ENCODE measurements at regions not wholly inside any gene's neighbourhood (a gene's known extent, or its start where the extent isn't known, plus 50 kb on each side); places are given as distances from the start of the nearest gene placed in this dataset.

DNA sequence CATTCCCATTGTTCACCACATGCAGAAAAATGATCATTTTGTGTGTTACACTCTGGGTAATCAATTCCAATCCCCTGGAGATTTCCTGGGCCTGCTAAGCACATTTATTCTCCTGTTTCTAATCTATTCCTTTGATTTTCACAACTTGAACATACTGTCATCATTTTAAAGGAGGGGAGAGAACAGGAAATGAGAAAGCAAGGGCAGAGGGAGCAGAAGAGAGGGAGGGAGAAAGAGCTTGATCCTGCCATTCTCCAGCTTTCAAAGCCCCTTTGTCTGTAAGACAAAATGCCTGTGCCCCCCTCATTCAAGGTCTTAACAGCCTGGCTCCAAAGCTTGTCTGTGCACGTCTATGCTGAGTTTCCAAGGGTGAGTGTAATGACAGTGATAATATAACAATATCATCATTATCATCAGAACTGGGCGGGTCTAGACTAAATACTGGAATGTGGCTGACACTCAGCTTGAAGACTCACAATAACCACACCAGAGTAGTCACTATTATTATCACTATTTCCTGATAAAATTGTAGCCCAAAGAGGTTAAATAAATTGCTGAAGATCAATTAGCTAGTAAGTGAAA, 164.4 kb upstream of the KLHL29 start:
- Histone ChIP-seq H3K4me3 (ENCODE audit: insufficient read depth, low read depth, low read length) (no peak overlapping the region), H3K36me3 (replicated peaks; ENCODE audit: control insufficient read depth, insufficient read depth, low read length) (no peaks in the 10 kb centered on the region), H3K27me3 (ENCODE audit: control insufficient read depth, insufficient read depth, low read length) (no peaks in the 10 kb centered on the region)
- no peak for DNase-seq

DNA sequence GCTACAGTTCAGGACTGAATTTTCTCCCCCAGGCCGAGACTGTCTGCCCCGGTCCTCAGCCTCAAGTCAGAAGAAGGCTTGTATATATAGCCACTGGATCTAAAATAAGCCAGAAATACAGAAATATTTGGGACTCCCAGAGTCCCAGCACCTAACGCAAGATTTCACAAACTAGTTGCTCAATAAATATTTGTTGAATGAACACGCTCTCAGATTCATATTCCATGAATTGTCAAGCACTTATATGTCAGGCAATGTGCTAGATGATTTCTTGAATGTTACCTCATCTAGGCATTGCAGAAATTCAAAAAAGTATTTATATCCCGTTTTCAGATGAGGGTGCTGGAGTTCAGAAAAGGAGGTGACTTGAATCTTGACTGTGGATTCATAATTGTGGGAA, 163.7 kb upstream of the KLHL29 start:
- no peak overlapping the region for H3K4me3 ChIP-seq (ENCODE audit: insufficient read depth, low read depth, low read length)
- no peaks in the 10 kb centered on the region for H3K27me3 ChIP-seq (ENCODE audit: control insufficient read depth, insufficient read depth, low read length)
- DNase-seq: no peak
- H3K36me3 ChIP-seq (replicated peaks; ENCODE audit: control insufficient read depth, insufficient read depth, low read length): no peaks in the 10 kb centered on the region

DNA sequence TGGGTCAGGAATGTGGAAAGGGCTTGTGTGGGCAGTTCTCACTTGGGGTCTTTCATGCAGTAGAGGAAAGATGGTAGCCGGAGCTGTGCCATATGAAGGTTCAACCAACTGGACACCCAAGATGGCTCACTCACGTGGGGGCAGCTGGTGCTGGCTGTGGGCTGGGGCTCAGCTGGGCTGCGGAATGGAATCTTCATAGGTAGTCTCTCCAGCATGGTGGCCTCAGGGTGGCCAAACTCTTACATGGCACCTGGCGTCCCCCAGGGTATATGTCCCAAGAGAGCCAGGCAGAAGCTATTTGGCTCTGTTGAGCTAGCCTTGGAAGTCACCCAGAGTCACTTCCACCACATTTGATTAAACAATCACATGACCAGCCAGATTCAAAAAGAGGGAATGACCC, 163.1 kb upstream of the KLHL29 start:
- Histone ChIP-seq H3K36me3 (replicated peaks; ENCODE audit: control insufficient read depth, insufficient read depth, low read length) (no peaks in the 10 kb centered on the region), H3K4me3 (ENCODE audit: insufficient read depth, low read depth, low read length) (no peak overlapping the region), H3K27me3 (ENCODE audit: control insufficient read depth, insufficient read depth, low read length) (no peaks in the 10 kb centered on the region)
- DNase-seq: no peak

DNA sequence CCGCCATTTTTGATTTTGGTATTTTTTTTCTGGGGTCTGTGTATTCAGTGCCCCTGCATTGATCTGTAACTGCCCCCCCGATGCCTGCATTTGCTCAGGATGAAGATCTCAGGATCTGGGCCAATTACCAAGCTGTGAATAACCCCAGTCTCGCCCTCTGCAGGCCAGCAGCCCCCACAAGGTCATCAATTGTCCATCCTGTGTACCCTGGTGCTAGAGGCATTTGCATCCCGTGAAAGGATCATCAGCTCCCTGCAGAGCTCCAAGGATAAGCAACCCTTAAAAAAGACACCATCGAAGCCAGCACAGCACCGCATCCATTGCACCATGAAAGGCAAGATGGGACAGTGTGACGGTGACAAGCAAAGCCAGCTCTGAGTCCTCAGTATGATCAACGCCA, 154.1 kb upstream of the KLHL29 start:
- peak; percentile 64 for DNase-seq
- Histone ChIP-seq H3K27me3 (ENCODE audit: control insufficient read depth, insufficient read depth, low read length) (no peaks in the 10 kb centered on the region), H3K4me3 (ENCODE audit: insufficient read depth, low read depth, low read length) (no peak overlapping the region), H3K36me3 (replicated peaks; ENCODE audit: control insufficient read depth, insufficient read depth, low read length) (no peaks in the 10 kb centered on the region)

DNA sequence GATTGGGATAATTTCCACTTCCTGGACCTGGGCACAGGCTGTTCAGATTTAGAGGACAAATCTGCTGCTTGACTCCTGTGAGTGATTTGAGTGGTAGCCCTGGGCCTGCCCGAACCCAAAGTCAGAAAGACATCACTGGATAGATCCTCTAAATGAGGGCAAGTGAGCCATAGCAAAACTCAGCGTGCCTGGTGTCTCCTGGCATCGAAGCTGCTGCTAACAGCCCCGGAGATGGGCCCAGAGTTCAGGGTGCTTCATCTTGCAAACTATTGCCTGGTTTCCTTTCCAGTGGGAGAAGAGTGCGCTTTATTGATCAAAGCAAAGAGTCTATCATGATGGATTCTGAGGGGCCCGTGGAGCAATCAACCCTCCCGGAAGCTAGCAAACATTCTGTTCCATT, 153.1 kb upstream of the KLHL29 start:
- Histone ChIP-seq H3K4me3 (ENCODE audit: insufficient read depth, low read depth, low read length) (no peak overlapping the region), H3K27me3 (ENCODE audit: control insufficient read depth, insufficient read depth, low read length) (no peaks in the 10 kb centered on the region), H3K36me3 (replicated peaks; ENCODE audit: control insufficient read depth, insufficient read depth, low read length) (no peaks in the 10 kb centered on the region)
- no peak for DNase-seq

DNA sequence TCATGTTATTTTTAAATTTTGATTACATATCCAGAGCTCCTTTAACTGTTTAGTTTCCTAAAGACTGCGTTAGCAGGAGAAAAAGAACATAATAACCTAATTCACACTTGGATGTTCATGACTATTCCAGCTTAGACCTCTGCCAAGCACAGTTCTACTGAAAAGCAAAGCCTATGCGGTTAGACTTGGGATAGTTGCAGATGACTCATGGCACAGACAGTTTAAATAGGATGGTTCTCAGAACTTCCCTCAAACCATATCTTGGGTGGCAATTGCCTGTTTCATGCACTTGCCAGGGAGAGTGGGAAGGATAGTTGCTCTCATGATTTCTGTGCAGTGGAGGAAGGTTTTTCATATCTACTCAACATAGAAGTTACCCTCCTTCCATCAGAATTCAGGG, 149.7 kb upstream of the KLHL29 start:
- no peak for DNase-seq
- H3K27me3 ChIP-seq (ENCODE audit: control insufficient read depth, insufficient read depth, low read length): no peaks in the 10 kb centered on the region
- H3K4me3 ChIP-seq (ENCODE audit: insufficient read depth, low read depth, low read length): no peak overlapping the region
- no peaks in the 10 kb centered on the region for H3K36me3 ChIP-seq (replicated peaks; ENCODE audit: control insufficient read depth, insufficient read depth, low read length)

DNA sequence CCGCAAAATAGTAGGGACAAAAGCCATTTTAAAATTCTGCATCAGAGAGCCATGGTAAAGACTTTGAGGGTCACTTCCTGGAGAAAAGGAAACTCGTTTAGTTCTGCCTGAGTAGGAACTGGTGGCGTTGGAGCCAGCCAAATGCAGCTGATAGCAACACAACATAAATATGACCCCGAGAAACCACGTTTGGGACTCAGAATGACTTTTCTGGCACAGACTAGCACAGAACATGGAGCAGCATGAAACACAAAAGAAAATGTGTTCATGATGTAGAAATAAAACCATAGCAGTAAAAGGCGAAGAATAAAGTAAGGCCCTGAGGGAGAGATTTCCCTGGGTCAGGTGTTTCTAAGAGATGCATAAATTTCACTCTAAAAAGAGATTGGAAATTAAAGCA, 149.2 kb upstream of the KLHL29 start:
- no peak for DNase-seq
- H3K27me3 ChIP-seq (ENCODE audit: control insufficient read depth, insufficient read depth, low read length): no peaks in the 10 kb centered on the region
- no peaks in the 10 kb centered on the region for H3K36me3 ChIP-seq (replicated peaks; ENCODE audit: control insufficient read depth, insufficient read depth, low read length)
- H3K4me3 ChIP-seq (ENCODE audit: insufficient read depth, low read depth, low read length): no peak overlapping the region

DNA sequence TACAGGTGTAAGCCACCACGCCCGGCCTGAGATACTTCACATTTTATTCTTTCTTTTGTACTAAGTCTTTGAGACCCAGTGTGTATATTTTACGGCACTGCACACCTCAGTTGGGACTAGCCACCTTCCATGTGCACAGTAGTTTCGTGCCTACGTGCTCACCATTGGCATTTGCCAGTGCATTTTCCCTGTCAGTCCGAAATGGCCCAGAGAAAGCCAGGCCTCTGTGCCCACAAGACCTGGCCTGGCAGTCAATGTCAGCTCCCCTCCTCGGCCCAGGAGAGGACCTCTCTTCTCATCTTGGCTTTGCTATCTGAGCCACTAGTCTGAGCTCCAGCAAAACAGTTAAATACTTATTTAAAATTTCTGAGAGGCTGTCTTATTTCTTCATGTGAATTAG, 147.8 kb upstream of the KLHL29 start:
- H3K4me3 ChIP-seq (ENCODE audit: insufficient read depth, low read depth, low read length): no peak overlapping the region
- H3K36me3 ChIP-seq (replicated peaks; ENCODE audit: control insufficient read depth, insufficient read depth, low read length): no peaks in the 10 kb centered on the region
- no peak for DNase-seq
- no peaks in the 10 kb centered on the region for H3K27me3 ChIP-seq (ENCODE audit: control insufficient read depth, insufficient read depth, low read length)

DNA sequence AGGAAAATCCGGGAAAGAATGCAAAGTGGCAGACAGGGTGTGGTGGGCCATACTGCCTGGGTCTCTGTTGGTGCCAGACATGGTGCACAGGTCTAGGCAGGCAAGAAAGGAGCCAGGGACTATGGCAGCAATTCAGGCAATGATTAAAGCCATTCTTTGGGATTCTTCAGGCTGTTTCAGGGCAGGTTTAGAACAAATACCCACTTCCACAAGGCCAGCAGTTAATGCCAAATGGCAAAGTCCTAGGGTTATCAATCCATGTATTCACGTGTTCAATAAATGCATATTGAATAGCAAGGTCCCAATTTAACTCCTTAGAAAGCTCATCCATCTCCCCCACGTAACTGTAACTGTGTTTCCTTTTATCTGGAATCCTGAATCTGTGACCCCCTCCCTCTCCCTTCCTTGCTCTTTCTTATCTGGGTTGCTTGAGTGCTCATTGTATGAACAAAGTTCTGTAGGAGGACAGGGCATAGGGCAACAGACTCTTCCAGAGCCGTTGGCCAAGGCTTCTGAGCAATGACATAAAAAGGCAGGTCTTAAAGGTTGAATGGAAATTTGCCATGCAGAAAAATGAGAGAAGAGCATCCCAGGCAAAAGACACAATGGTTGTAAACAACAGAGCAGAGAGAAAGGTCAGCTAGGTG, 146.8 kb upstream of the KLHL29 start:
- Histone ChIP-seq H3K27me3 (ENCODE audit: control insufficient read depth, insufficient read depth, low read length) (no peaks in the 10 kb centered on the region), H3K36me3 (replicated peaks; ENCODE audit: control insufficient read depth, insufficient read depth, low read length) (no peaks in the 10 kb centered on the region), H3K4me3 (ENCODE audit: insufficient read depth, low read depth, low read length) (no peak overlapping the region)
- DNase-seq: no peak

DNA sequence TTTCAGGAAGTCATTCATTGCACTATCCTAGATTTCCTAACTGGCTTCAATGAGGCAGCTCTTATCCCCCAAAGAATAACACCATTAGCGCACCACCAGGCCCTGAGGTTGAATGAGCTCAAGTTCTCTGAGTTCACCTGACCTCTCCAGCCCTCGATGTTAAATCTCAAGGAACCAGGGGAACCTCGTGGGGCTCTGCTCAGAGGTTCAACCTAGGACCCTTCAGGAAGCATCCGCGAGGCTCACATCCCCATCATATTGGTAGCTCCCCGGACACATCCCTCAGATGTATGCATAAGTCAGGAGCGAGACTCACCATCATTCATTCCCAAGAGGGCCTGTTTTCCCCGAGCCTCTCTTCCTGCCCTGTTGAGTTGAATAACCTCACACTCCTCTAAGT, 145.6 kb upstream of the KLHL29 start:
- Histone ChIP-seq H3K4me3 (ENCODE audit: insufficient read depth, low read depth, low read length) (no peak overlapping the region), H3K36me3 (replicated peaks; ENCODE audit: control insufficient read depth, insufficient read depth, low read length) (no peaks in the 10 kb centered on the region), H3K27me3 (ENCODE audit: control insufficient read depth, insufficient read depth, low read length) (no peaks in the 10 kb centered on the region)
- no peak for DNase-seq

DNA sequence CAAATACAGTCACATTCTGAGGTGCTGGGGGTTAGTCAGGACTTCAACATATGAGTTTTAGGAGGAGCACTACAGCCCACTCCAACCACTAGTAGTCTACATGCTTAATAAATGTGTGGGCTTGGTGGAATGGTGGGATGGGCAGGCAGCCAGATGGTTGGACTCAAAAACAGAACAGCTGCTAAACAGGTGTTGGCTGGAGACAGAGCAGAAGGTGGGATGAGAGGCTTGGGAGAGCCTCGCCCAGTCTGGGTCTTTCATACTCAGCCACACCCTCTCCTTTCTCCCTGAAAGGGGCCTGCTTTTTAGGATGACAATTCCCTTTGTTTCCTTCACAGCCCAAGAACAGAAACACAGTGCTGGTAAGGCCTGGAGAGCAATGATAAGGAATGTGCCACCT, 143.9 kb upstream of the KLHL29 start:
- DNase-seq: no peak

DNA sequence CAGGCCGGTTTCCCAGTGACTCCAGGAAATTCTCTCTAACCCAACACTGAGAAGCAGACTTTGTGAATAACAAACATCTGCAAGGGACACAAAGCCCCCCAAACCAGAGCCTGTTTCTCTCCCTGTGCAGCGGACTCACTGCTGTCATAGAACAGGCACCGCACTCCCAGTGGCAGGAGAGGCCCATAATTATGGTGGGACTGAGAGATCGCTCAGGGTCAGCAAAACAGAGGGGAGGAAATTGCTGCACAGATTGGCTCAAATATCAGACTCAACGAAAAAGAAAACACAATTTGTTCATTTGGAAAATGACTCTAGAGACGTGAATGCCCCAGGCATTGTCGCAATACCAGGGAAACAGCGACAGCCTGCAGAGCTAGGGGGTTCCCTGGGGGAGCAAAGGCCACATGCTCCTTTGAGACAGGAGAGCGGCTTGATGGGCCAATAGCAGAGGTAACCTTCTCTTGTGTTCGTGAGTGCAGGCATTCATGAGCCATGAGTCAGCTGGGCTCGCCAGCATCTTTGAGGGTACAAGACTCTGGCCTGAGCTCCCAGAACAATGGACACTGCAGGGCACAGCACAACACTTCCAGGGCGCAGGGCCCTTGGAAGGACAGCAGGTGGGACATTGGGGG, 143.3 kb upstream of the KLHL29 start:
- DNase-seq: no peak
- Histone ChIP-seq H3K4me3 (ENCODE audit: insufficient read depth, low read depth, low read length) (no peak overlapping the region), H3K36me3 (replicated peaks; ENCODE audit: control insufficient read depth, insufficient read depth, low read length) (no peaks in the 10 kb centered on the region), H3K27me3 (ENCODE audit: control insufficient read depth, insufficient read depth, low read length) (no peaks in the 10 kb centered on the region)

More for the DNA sequence above, 143.9 kb upstream of the KLHL29 start:
- Histone ChIP-seq H3K4me3 (ENCODE audit: insufficient read depth, low read depth, low read length) (no peak overlapping the region), H3K27me3 (ENCODE audit: control insufficient read depth, insufficient read depth, low read length) (no peaks in the 10 kb centered on the region), H3K36me3 (replicated peaks; ENCODE audit: control insufficient read depth, insufficient read depth, low read length) (no peaks in the 10 kb centered on the region)

DNA sequence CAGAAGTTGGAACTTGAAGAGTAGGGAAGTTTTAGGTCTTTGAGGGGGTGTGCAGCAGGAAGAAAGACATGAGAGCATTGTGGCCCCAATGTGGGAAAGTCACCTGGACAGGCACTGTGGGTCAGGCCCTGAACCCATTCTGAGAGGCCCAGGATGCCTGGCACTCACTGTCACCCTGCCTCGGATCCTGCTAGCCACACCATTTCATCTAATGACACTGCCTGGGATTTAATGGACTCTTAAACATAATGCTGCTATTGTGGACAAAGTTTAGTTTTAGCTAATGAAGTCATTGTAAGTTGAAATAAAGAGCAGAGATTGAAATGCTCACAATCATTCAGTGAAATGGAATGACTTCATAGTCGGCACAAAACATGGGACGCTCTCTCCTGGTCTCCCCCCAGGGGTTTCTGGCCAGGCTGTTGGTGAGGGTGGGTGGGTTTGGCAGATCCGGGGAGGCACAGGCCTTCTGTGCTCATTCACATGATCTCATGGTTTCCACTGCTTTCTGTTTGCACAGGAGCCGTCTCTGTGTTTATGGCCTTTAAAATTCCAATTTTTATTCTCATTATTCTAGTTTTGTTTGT, 141.8 kb upstream of the KLHL29 start:
- Histone ChIP-seq H3K27me3 (ENCODE audit: control insufficient read depth, insufficient read depth, low read length) (no peaks in the 10 kb centered on the region), H3K36me3 (replicated peaks; ENCODE audit: control insufficient read depth, insufficient read depth, low read length) (no peaks in the 10 kb centered on the region), H3K4me3 (ENCODE audit: insufficient read depth, low read depth, low read length) (no peak overlapping the region)
- no peak for DNase-seq

DNA sequence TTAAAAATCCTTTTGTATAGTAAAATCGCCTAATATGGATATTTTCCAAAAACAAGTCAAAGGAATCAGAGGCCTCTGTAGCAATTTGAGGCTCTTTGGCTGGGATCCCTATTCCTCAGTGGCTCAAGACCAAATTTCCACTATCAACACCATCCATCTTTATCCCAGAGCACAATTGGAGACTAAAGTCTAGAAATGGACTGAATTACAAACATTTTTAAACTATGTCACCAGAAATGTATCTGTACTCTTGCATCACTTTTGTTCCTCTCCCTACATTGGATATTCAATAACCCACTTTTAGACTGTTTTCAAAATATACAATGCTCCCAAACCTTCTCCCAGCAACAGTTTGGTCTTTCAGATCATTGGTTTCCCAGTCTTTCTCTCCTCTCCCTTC, 140.4 kb upstream of the KLHL29 start:
- DNase-seq: no peak
- Histone ChIP-seq H3K27me3 (ENCODE audit: control insufficient read depth, insufficient read depth, low read length) (no peaks in the 10 kb centered on the region), H3K36me3 (replicated peaks; ENCODE audit: control insufficient read depth, insufficient read depth, low read length) (no peaks in the 10 kb centered on the region), H3K4me3 (ENCODE audit: insufficient read depth, low read depth, low read length) (no peak overlapping the region)

DNA sequence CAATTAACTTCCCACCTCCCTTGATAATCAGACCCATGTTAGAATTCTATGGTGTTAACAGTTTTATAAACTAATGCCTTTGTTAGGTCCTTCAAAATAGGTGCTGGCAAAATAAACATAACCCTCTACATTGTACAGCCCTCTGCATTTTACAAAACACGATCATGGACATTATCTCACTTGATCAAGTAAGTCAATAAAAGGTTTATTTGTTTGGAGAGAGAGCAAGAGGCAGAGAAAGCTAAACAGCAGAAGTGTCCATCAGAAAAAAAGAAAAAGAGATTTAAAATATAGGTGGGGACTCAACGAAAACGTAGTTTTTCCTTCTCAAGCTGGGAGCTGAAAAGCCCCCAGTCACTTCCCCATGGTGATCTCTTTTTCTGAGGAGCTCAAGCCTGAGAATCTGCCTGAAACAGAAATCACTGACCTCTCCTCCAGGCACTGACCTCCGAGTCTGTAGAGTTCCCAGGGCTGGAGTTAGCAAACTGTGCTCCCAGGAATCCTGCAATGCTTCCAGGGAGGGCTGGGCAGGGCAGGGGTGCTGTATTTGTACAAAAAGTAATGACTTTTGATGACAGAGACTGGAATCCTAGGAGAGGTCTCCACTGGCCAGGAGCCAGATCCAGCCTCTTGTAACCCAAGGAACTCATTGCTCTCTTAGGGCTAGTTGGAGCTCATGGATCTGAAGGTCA, 137.8 kb upstream of the KLHL29 start:
- no peak overlapping the region for H3K4me3 ChIP-seq (ENCODE audit: insufficient read depth, low read depth, low read length)
- H3K27me3 ChIP-seq (ENCODE audit: control insufficient read depth, insufficient read depth, low read length): no peaks in the 10 kb centered on the region
- DNase-seq: no peak
- H3K36me3 ChIP-seq (replicated peaks; ENCODE audit: control insufficient read depth, insufficient read depth, low read length): no peaks in the 10 kb centered on the region

Data from H7 (cell line).